ENCODE measurements at regions not wholly inside any gene's neighbourhood (a gene's known extent, or its start where the extent isn't known, plus 50 kb on each side); places are given as distances from the start of the nearest gene placed in this dataset.

DNA sequence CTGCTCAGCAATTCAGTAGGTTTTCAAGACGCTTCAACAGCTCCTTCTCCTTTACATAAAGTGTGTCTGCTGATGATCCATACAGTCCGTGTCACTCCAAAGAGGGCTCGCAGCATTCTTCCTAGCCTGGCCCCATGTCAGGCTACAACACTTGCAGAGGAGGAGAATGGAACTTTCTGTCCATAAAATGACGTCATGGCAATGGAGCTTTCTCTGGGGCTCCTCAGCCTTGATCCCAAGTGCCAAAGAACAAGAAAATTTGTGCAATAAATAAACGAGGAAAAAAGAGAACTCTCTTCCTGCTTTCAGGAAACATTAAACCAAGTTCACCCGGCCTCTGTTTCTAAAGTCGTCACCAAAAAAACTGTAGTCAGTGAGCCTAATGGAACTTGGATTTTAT, 199.5 kb upstream of the MEIS1 start:
- Histone ChIP-seq H3K36me3 (ENCODE audit: control insufficient read depth, insufficient read depth, low read length) (no peaks in the 10 kb centered on the region), H3K4me3 (ENCODE audit: low read depth, low read length) (no peak overlapping the region), H3K27me3 (ENCODE audit: control insufficient read depth, insufficient read depth, low read length) (no peaks in the 10 kb centered on the region)
- TF ChIP-seq, protein P1, sequence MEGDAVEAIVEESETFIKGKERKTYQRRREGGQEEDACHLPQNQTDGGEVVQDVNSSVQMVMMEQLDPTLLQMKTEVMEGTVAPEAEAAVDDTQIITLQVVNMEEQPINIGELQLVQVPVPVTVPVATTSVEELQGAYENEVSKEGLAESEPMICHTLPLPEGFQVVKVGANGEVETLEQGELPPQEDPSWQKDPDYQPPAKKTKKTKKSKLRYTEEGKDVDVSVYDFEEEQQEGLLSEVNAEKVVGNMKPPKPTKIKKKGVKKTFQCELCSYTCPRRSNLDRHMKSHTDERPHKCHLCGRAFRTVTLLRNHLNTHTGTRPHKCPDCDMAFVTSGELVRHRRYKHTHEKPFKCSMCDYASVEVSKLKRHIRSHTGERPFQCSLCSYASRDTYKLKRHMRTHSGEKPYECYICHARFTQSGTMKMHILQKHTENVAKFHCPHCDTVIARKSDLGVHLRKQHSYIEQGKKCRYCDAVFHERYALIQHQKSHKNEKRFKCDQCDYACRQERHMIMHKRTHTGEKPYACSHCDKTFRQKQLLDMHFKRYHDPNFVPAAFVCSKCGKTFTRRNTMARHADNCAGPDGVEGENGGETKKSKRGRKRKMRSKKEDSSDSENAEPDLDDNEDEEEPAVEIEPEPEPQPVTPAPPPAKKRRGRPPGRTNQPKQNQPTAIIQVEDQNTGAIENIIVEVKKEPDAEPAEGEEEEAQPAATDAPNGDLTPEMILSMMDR (IDR thresholded peaks at IDR 0.05; ENCODE audit: insufficient read depth, low read length, poor library complexity, severe bottlenecking) = no peak
- DNase-seq (ENCODE audit: low read depth) = no peak

DNA sequence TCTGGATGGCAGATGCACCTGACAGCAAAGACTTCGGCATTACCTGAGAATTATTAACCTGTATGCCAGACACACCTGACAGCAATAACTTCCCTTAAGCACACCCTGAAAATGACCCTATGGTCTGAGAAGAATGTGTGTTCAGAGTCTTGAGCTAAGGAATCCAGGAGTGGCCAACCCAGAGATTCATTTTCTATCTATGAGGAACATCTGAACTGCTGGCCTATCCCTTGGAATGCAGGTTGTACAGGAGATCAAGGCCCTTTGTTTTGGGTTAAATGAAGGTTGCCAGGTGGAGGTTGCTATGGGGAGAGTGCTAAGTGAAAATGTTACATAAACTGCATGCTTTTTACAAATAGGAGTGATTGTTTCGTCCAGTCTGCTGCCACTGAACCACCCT, 200.9 kb upstream of the MEIS1 start:
- no peak overlapping the region for H3K4me3 ChIP-seq (ENCODE audit: low read depth, low read length)
- no peak for DNase-seq (ENCODE audit: low read depth)
- H3K36me3 ChIP-seq (ENCODE audit: control insufficient read depth, insufficient read depth, low read length) = no peaks in the 10 kb centered on the region
- H3K27me3 ChIP-seq (ENCODE audit: control insufficient read depth, insufficient read depth, low read length) = no peaks in the 10 kb centered on the region
- TF ChIP-seq, protein P1 (IDR thresholded peaks at IDR 0.05; ENCODE audit: insufficient read depth, low read length, poor library complexity, severe bottlenecking) = no peak

DNA sequence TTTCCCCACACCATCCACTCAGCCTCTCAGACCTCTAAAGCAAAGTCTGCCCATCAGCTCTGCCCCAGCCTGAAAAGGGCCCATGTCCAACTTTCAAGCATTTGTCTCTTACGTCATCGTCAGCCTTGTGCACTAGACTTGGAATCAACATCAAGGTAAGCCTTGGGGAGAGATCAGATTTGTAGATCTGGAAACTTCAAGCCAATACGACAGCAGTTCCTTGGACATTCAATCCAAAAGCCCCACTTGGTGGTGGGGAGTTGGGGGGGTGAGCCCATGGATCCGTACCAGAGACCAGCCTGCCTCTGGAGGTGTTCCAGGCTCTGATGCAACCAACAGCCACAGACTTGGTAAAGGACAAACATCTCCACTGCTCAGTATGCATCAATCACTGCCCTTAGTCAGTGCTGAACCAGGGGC, 206.8 kb upstream of the MEIS1 start:
- TF ChIP-seq, protein P1 (IDR thresholded peaks at IDR 0.05; ENCODE audit: insufficient read depth, low read length, poor library complexity, severe bottlenecking) = no peak
- DNase-seq (ENCODE audit: low read depth) = no peak
- Histone ChIP-seq H3K36me3 (ENCODE audit: control insufficient read depth, insufficient read depth, low read length) (no peaks in the 10 kb centered on the region), H3K4me3 (ENCODE audit: low read depth, low read length) (no peak overlapping the region), H3K27me3 (ENCODE audit: control insufficient read depth, insufficient read depth, low read length) (no peaks in the 10 kb centered on the region)

- H3K36me3 ChIP-seq (ENCODE audit: control insufficient read depth, insufficient read depth, low read length) = no peaks in the 10 kb centered on the region
- no peaks in the 10 kb centered on the region for H3K27me3 ChIP-seq (ENCODE audit: control insufficient read depth, insufficient read depth, low read length)
- H3K4me3 ChIP-seq (ENCODE audit: low read depth, low read length) = no peak overlapping the region
- TF ChIP-seq, protein P1 (IDR thresholded peaks at IDR 0.05; ENCODE audit: insufficient read depth, low read length, poor library complexity, severe bottlenecking) = no peak
- DNase-seq (ENCODE audit: low read depth) = no peak
These were observed 217.8 kb upstream of the MEIS1 start for GRCh38 chr2:66217039-66217585.

- H3K27me3 ChIP-seq (ENCODE audit: control insufficient read depth, insufficient read depth, low read length) = no peaks in the 10 kb centered on the region
- TF ChIP-seq, protein P1 (IDR thresholded peaks at IDR 0.05; ENCODE audit: insufficient read depth, low read length, poor library complexity, severe bottlenecking) = no peak
These were observed 222.2 kb upstream of the MEIS1 start for GRCh38 chr2:66212749-66213148.

GRCh38 chr2:66202586-66202985, 232.3 kb upstream of the MEIS1 start:
- no peak overlapping the region for H3K4me3 ChIP-seq (ENCODE audit: low read depth, low read length)
- no peaks in the 10 kb centered on the region for H3K36me3 ChIP-seq (ENCODE audit: control insufficient read depth, insufficient read depth, low read length)
- H3K27me3 ChIP-seq (ENCODE audit: control insufficient read depth, insufficient read depth, low read length) = no peaks in the 10 kb centered on the region
- no peak for DNase-seq (ENCODE audit: low read depth)
- TF ChIP-seq, protein P1 (IDR thresholded peaks at IDR 0.05; ENCODE audit: insufficient read depth, low read length, poor library complexity, severe bottlenecking) = no peak

More at GRCh38 chr2:66212749-66213148, 222.2 kb upstream of the MEIS1 start:
- Histone ChIP-seq H3K4me3 (ENCODE audit: low read depth, low read length) (no peak overlapping the region), H3K36me3 (ENCODE audit: control insufficient read depth, insufficient read depth, low read length) (no peaks in the 10 kb centered on the region)
- DNase-seq (ENCODE audit: low read depth) = no peak

Data from kidney epithelial cell (primary cell).